Right lobe of liver (tissue), 4 donors: ENCODE measurements at regions not wholly inside any gene's neighbourhood (a gene's known extent, or its start where the extent isn't known, plus 50 kb on each side); places are given as distances from the start of the nearest gene placed in this dataset.

Experiments used
- CTCF ChIP-seq, 4 donors: fragments of 200-600 bp in 3 of 4; fragments of 450-650 bp in 1 of 4; IDR thresholded peaks; one replicate each; pipeline versions ENCODE4 v1.5.1 to v1.8.0; 2016 to 2022; ENCODE audit warnings: antibody characterized with exemption in 4 of 4, mild to moderate bottlenecking in 2 of 4
- POLR2A ChIP-seq: fragments of 450-650 bp; IDR thresholded peaks from one replicate; pipeline ENCODE4 v1.6.1; 2017; ENCODE audit warnings: antibody characterized with exemption, mild to moderate bottlenecking
- donor health status: DM: no; HTN: no; CAD: no.
- donor health status: DM: no; HTN: no; CAD: no.
- donor health status: DM: no; HTN: yes; CAD: no.

DNA sequence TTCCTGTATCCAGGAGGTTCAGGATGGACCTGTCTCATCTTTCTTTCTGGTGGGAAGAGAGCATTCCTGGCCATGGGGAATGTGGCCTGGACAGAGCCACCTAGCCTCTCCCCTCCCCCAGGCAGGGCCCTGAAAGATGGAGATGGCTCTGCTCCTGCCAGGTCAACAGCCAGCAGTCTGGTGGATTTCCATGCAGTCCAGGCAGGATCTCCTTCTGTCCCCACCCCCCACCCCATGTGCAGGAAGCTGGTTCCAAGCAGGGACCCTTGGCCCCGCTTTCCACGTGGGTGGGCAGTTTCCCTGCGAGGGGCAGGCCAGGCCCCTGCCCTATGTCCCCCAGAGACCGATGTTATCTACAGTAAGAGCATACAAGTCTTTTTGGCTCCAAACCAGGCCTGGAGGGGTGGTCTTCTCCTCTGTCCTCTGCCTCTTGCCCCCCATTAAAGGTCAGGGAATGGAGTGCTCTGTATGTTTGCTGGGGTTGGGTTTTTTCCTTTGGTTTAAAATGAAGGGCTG lies 240.5 kb downstream of the SEC14L1 start:
- no peak for TF ChIP-seq POLR2A
- no peak for TF ChIP-seq CTCF (IDR thresholded peaks at IDR 0.05)
